ENCODE measurements at regions not wholly inside any gene's neighbourhood (a gene's known extent, or its start where the extent isn't known, plus 50 kb on each side); places are given as distances from the start of the nearest gene placed in this dataset.
A peak's percentile ranks its signal among the peaks of the same experiment; 100 is the strongest.

GRCh38 chr5:17399931-17400330 lies 98.1 kb upstream of the TAF11L2 start:
- H3K27ac ChIP-seq: no peak overlapping the region

GRCh38 chr5:17400724-17401469 lies 97.1 kb upstream of the TAF11L2 start:
- peak overlapping the region; percentile 17; the same call in 1 of the 2 replicates for H3K27ac ChIP-seq

More at GRCh38 chr5:17399931-17400330, 98.1 kb upstream of the TAF11L2 start:
- TF ChIP-seq CTCF (IDR thresholded peaks at IDR 0.05) (no peak), ZFX (IDR thresholded peaks at IDR 0.05; ENCODE audit: borderline replicate concordance) (no peak)

GRCh38 chr5:17401470-17402288 lies 96.4 kb upstream of the TAF11L2 start:
- TF ChIP-seq CTCF (IDR thresholded peaks at IDR 0.05) (no peak), ZFX (IDR thresholded peaks at IDR 0.05; ENCODE audit: borderline replicate concordance) (no peak)
- peak overlapping the region; percentile 17; the same call in 1 of the 2 replicates for H3K27ac ChIP-seq

More at GRCh38 chr5:17400724-17401469, 97.1 kb upstream of the TAF11L2 start:
- TF ChIP-seq ZFX (IDR thresholded peaks at IDR 0.05; ENCODE audit: borderline replicate concordance) (no peak), CTCF (IDR thresholded peaks at IDR 0.05) (no peak)

- peak overlapping the region; percentile 17; the same call in 1 of the 2 replicates for H3K27ac ChIP-seq
- no peak for TF ChIP-seq ZFX (IDR thresholded peaks at IDR 0.05; ENCODE audit: borderline replicate concordance)
- no peak for TF ChIP-seq CTCF (IDR thresholded peaks at IDR 0.05)
Measured at GRCh38 chr5:17402289-17403121, 95.5 kb upstream of the TAF11L2 start.

- TF ChIP-seq ZFX (IDR thresholded peaks at IDR 0.05; ENCODE audit: borderline replicate concordance) (no peak), CTCF (IDR thresholded peaks at IDR 0.05) (no peak)
- H3K27ac ChIP-seq: no peak overlapping the region
Measured at GRCh38 chr5:17403695-17404490, 94.1 kb upstream of the TAF11L2 start.

- TF ChIP-seq CTCF (IDR thresholded peaks at IDR 0.05) (no peak), ZFX (IDR thresholded peaks at IDR 0.05; ENCODE audit: borderline replicate concordance) (no peak)
- H3K27ac ChIP-seq: no peak overlapping the region
Measured at GRCh38 chr5:17405976-17406375, 92.1 kb upstream of the TAF11L2 start.
